ENCODE measurements at regions not wholly inside any gene's neighbourhood (a gene's known extent, or its start where the extent isn't known, plus 50 kb on each side); places are given as distances from the start of the nearest gene placed in this dataset.

GRCh38 chr18:51757255-51757924 is 559.9 kb upstream of the MEX3C start:
- no peak for TF ChIP-seq CTCF (IDR thresholded peaks at IDR 0.05)
- DNase-seq (ENCODE audit: low spot score), result no peak
- Histone ChIP-seq H3K27ac (no peak overlapping the region), H3K4me3 (no peak overlapping the region)

DNA sequence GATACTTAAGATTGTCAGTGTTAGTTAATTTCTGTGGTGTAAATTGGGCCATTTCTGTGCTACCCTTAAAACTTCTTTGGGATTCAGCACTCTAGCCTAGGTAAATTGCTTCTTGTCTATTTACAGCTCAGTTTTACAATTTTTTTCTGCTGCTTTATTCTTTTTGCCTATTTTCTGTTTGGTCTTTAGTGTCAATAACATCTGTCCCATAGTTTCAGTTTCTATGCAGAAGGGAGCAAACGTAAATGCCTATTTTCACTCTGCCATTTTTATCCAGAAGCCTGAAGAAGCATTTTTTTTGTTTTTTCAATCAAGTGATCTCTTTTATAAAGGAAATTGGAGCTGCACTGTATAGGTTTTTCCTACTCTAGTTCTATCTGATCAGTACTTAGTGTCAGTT is 564.9 kb upstream of the MEX3C start:
- no peak overlapping the region for H3K27ac ChIP-seq
- DNase-seq (ENCODE audit: low spot score), result no peak
- H3K4me3 ChIP-seq, result no peak overlapping the region
- no peak for TF ChIP-seq CTCF (IDR thresholded peaks at IDR 0.05)

DNA sequence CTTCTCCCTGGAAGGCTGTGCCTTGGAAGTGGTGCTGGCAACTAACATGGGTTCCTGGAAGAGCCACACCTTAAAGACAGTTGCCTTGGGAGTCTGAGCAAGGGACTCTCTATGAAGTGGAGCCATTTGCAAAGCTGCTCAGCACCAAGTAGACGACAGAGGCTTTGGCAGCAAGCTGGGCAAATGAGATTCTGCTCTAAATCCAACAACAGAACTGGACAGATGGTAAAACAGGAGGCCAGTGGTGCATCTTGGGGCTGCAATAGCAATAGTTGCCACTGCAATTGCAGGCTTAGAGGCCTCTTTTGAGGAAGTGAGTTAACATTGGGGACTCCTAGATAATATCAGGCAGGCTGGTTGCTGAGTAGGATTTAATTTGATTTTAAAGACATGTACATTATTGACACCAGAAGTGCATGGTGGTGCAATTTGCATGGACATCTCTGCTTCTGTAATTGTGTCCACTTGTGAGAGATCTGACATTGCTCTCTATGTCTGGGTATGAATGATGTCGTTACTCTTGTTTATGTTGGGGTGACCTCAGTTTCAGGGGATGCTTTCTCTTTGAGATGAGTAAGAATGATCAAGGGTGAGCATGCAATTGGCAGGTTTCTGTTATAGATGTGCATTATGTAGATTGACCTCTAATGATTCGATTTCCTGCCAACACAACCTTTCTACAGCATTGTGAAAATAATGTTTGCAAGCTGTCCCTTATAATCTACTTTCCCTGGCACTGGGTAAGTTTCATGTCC is 568.3 kb upstream of the MEX3C start:
- Histone ChIP-seq H3K27ac (no peak overlapping the region), H3K4me3 (no peak overlapping the region)
- DNase-seq (ENCODE audit: low spot score), result no peak
- no peak for TF ChIP-seq CTCF (IDR thresholded peaks at IDR 0.05)

DNA sequence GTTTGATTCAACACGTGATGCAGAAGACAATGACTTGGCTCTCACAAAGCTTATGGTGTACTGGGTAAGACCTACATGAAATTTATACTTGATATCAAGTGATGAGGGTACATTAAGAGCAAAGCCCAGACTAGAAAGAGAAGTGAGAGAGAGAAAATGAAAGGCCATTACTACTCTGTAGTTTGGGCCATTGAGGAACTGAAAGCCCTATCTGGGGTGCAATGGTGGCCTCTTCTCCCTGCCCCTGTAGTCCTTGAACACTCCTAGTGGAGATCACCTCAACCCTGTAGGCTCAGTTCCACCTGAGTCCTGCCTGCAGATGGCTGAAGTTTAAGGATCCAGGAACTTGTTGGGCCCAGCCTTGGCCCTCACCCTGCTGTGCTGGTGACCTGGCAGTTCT is 569.8 kb upstream of the MEX3C start:
- no peak for TF ChIP-seq CTCF (IDR thresholded peaks at IDR 0.05)
- no peak for DNase-seq (ENCODE audit: low spot score)
- H3K4me3 ChIP-seq, result no peak overlapping the region
- no peak overlapping the region for H3K27ac ChIP-seq

- Histone ChIP-seq H3K27ac (no peak overlapping the region), H3K4me3 (no peak overlapping the region)
- TF ChIP-seq CTCF (IDR thresholded peaks at IDR 0.05), result no peak
- no peak for DNase-seq (ENCODE audit: low spot score)
Observed at GRCh38 chr18:51778115-51778514, 561.9 kb upstream of the DCC start.

DNA sequence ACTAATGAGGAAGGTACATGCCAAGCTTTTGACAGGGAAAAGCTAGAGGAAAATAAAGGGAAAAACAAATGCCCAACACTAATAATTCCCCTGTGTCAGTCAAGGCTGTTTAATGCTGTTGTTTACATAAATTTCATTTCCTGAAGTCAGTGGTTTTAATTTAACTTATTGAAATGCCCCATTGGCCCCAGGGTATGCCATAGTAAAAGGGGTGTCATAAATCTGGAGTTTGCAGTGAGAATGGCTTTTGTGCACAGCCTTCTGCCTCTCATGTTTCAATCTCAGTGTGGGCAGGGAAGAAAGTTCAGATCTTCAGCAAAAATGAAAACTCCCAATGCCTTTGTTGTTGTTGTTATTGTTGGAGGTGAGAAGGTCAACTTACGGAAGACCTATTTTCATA is 550.1 kb upstream of the DCC start:
- Histone ChIP-seq H3K4me3 (no peak overlapping the region), H3K27ac (no peak overlapping the region)
- no peak for DNase-seq (ENCODE audit: low spot score)
- no peak for TF ChIP-seq CTCF (IDR thresholded peaks at IDR 0.05)

DNA sequence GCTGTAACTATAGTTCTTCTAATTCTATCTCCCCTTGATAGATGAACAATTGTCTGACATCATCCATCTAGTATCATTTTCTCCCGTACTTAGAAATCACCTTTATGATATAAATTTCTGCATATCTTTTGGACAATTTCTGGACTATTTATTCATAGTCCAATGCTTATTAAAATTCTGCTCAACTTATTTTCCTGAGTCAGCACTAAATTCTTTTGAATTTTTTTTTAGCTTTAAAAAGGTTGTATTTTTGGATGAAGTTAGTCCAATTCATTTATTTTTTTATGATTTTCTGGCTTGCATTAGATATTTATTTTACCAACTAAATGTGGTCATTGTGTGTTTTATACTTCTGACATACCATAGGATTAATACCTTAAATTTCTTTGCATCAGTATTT is 538.5 kb upstream of the DCC start:
- no peak for DNase-seq (ENCODE audit: low spot score)
- Histone ChIP-seq H3K4me3 (no peak overlapping the region), H3K27ac (no peak overlapping the region)
- no peak for TF ChIP-seq CTCF (IDR thresholded peaks at IDR 0.05)

All from coronary artery (tissue), 2 donors.